NCI-H524 (cell line): ENCODE measurements at regions not wholly inside any gene's neighbourhood (a gene's known extent, or its start where the extent isn't known, plus 50 kb on each side); places are given as distances from the start of the nearest gene placed in this dataset.
"Not testable (repeated sequence)": the region's sequence is repeated elsewhere in the genome, so short reads cannot be mapped to it uniquely, and the experiment has no call there.

Experiments used
- DNase-seq, 2 experiments: peaks; one replicate each; lab custom pipeline; 2025; lab: John Stamatoyannopoulos, UW

DNA sequence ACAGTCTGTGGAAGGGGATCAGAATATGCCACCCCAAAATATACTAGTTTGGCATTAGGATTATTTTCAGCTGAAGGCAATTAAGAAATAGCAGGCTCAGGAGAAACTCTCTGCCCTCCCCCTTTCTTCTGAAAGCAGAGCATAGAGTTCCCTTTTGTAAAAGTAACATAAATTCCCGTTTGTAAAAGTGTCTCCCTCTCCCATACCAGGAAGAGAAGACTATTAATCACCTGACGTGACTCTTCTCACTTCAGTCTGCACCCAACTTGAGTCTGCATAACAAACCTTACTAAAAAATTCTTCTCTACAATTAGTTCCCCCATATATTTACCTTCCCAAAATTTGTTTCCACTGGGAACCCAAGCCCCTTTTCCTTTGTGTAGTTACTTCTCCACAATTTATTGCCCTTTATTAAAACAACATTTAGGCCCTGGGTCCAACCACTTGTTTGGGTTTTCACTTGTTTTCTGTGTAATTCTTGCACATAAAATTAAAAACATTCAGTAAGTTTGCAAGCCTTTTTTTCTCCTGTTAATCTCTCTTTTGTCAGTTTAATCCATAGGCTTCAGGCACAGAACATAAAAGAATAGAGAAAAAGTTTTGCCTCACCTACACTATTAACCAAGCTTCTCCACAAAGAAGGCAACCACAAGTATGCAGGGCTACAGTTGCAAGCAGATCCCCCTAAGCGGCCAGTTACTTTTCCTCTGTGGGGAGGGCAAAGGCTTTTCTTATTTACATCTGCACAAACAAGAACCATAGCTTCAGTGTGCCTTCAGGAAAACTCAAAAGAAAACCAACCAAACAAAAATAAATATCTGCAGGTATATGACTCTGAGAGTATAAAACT lies 73.8 kb upstream of the EPCAM start:
- no peak for DNase-seq

DNA sequence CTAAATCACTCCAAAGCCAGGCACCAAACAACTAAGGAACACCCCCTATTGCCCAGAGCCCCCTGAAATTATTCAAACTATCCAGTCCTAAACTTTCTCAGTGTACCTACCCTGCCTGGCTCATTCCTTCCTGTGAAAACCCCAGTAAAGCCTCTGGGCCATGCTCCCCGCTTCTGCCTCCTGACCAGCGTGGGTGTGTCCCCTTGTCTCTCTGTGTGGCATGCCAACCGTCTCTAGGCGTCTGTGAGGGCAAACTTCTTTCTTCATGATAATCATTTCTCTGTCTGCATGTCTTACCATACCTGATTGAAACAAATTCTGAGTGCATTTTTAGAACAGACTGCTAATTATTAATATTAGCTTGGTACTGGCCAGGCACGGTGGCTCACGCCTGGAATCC lies 75.1 kb upstream of the EPCAM start:
- DNase-seq = no peak

DNA sequence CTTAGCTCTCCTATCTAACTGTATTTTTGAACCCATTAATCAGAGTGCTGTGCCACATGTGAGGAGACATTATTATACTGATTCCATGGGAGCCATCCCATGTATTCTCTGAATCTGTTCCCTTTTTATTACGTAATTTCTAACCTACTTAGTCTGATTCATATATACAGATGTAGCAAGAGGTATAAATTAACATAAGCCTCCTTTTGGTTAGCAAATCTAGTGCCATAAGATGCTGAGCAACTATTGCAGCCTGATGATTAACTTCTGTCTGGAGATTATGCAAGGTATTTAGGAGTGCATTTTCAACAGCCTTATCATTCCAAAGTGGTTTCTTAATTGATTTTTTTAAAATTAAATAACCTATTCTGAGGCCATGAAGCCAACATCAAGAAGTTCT lies 80.2 kb upstream of the EPCAM start:
- DNase-seq = peak in 1 of 2 experiments; percentile 48

DNA sequence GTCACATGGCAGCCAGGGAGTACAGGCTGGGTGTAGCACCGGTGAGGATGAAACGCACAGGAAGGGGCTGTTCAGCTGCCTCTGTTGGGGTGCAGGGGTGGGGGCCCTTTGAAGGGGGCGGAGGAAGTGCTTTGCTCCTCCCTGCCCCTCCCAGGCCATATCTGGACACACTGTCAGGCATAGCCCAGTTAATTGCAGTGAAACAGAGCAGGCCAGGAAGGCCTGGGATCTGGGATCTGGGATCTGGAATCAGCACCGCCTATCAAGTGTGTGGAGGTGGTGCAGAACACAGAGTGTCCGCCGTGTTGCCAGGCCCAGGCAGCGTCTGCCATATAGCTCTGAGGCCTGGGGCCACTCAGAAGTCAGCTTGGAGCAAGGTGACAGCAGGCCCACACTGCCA lies 85.5 kb upstream of the EPCAM start:
- DNase-seq = no peak

DNA sequence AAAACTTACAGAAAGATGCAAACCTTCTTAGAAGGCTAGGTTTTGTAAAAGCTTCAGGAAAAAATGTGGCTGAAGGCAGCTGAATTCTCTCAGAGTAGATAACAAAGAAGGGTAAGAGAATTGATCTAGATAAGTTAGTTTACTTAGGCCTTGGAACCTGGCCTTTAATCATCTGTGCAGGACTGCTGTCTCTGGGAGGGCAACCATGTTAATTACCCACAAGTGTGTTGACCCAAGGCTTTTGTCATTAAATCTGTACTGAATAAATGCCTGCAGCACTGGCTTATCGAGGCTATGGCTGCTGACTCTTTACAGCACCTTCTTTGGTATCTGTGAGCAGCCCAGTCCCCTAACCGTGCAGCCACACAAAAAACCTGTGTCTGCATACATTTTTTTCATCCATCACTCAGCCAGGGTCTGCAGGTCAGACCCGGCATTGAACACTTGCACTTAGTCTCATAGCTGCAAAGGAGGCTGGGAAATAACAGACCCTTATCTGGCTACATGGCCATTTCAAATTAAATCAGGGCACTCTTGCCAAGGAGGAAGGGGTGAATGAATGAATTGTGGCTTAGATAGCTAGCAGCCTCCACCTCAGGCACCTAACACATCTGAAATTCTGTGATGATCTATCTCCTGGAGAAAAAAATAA lies 86.4 kb upstream of the EPCAM start:
- no peak for DNase-seq

DNA sequence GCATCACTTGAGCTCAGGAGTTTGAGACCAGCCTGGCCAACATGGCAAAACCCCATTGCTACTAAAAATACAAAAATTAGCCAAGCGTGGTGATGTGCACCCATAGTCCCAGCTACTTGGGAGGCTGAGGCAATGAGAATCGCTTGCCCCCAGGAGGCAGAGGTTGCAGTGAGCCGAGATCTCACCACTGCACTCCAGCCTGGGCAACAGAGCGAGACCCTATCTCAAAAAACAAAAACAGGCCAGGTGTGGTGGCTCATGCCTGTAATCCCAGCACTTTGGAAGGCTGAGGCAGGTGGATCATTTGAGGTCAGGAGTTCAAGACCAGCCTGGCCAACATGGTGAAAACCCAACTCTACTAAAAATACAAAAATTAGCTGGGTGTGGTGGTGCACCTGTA lies 89.6 kb upstream of the EPCAM start:
- not testable (repeated sequence) for DNase-seq

DNA sequence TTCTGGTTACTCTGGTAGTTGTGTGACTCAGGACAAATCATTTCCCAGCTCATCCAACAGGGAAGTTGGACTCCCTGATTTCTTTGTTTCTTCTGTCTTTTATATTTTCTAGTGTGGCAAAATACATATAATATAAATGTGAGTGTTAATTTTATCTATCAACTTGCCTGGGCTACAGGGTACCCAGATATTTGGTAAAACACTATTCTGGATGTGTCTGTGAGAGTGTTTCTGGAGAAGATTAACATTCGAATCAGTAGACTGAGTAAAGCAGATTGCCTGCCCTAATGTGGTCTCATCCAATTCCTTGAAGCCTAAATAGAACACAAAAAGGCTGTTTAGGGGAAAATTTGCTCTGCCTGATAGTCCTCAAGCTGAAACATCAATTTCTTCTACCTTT lies 91.1 kb upstream of the EPCAM start:
- no peak for DNase-seq

DNA sequence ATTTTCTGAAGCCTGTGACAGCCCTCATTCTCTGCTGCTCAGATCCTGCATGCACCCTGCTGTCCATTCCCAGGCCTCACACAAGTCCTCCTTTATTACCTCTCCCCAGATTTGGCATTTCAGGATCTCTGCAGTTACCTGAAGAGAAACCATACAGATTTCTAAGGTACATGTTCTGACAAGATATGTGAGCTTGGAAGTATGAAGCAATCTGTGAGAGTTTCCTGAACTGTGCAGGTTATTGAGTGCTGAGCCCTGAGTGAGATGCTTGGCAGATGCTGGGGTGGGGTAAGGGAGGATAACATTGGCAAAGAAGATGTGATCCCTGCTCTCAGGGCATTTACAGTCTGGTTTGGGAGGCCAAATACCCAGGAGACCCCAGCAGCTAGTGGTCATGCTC lies 91.9 kb upstream of the EPCAM start:
- no peak for DNase-seq

DNA sequence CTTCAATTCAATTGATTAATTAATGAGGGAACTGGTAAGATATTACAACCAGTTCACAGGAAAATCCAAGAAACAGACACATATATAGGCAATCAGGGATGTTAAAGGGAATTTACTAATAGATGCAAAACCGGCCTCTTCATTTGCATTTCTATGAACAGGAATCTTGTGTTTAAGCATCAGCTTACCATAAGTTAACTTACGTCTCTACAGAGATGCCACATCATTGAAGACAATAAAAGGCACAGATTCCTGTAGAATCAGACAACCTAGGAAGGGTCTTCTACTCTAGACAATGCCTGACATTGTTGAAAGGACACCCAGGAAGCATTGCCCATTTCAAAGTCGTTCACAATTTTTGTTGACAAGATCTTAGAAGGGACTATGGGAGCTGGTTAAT lies 93.0 kb upstream of the EPCAM start:
- DNase-seq = no peak

DNA sequence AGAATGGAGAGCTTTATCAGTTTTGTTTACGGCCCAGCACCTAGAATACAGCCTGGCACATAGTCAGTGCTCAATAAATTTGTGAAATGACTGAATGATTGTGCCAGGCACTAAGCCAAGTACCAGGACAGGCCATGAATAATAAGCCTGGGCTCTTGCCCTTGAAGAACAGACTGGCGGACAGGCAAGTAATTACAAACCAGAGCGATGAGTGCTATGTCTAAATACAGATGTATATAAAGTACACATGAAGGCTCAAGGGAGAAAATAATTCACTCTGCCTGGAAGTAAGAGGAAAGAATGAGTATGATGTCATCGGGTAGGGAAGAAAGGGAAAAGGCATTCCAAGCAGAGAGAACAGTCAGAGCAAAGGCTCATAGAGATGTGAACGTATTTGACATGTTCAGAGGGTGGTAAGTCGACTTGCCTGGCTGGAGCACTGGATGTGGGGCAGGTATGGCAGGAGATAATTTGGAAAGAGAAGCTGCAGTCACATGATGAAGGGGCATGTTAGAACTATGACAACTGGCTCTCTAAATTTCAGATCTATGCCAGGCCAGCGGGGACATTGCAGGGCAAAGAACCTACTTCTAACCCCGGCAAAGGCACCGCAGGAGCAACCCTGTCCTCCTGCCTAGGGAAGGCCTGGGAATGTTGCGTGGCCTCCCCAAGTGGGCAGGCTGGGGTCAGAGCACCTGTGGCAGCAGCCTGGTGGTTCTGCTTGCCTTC lies 94.9 kb upstream of the EPCAM start:
- no peak for DNase-seq

DNA sequence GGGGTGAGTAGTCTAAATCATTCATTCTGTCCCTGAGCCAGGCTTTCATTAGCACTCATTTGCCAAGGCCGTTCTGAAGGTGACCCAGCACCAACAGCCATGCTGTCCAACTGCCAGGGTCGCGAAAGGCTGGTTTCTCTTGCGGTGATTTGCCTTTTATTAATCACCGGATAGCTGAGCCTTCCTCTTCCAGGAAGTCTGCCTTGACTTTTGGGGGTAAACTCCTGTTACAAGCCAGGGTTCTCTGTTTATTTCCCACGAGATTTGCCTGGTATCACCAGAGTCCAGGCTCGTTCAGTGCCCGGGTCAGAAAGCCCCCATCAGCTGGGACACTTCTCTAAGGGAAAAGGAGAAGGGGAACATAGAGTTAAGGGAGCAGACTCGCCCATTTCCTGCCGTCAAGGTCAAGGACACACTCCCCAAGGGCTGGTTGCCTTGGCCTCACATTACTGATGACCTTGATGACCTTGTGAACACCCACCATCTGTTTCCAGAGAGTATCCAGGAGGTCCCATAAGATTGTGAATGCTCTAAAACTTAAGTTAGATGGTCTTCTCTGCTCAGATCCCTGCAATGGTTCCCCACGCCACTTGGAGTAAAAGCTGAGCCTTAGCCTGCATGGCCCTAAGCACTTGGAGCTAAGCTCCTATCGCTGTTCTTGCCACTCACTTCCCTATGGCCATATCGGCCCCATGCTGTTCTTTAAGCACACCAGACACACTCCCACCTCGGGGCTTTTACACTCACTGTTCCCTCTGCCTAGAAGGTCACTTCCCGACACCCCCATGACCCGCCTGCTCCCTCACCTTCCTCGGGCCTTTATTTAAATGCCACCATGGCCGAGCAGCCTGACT lies 96.0 kb upstream of the EPCAM start:
- DNase-seq = no peak

DNA sequence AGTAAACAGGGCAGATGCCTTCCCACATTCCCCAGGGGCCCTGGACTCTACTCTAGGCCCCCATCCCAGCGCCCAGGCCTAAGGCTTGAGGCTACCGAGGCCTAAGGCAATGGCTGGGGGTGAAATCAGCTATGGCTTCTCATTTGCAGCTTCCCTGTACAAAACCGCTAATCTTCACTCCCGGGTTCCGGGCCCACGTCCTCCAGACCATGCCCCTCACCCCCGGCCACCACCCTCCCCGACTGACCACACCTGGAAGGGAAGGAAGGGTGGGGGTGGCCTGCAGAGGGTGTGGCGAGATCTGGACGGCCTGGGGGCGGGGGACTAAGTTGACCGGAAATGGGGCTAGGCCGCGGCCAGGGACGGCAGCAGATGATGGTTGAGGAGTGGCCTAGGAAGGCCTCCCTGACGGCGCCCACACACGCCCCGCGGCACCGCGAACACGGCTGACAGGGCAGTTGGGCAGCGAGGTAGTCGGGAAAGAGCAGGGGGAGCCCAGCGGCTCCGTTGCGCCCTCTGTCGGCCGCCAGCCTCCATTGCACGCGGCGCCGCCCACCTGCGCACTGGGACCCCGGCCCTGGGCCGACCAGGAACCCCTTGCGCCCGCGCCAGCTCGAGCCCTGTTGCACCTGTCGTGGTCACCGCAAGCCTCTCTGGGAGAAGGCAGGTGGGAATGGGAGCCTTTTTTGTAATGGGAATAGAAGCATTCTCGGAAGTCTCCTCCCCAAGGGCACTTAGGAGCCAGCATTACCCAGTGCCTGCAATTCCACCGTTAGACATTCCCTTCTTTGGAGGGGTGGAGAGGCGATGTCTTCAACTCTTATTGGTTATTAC lies 95.9 kb upstream of the CALM2 start:
- peak; percentile 25 to 50 for DNase-seq

DNA sequence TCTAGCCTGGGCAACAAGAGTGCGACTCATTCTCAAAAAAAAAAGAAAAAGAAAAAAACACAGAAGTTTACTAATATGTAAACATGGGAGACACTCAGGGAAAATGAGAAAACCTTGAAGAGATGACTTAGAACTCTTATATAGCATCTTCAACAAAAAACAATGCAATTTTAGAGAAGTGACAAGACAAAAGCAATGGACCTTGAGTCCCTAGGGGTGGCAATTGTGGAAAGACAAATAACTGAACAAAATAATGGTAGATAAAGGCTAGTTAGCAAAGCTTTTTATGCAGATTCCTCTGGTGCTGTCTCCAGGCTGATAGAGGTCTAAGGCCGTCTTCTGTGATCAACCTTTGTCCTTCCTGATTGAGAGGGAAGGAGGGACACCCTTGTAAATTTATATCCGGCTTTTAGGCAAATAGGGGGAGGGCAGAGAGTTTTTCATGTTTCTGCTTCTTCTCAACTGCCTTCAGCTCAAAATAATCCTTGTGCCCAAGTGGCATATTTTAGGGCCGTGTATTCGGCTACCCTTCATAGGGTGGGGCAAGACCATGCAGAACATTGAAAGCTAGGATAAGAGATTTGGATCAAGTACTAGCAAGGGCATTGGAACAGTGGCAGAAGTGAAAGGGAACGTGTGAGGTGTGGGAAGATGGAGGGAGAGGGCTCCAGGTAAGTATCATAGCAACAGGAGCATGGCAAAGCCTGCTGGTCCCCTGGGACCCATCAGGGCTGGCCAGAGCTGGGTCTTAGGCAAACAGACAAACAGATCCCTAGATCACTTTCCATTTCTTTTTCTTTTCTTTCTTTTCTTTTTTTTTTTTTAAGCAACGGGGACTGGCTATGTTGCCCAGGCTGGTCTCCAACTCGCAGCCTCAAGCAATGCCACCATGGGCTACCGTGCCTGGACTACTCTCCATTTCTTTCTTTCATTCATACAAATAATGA lies 95.0 kb upstream of the CALM2 start:
- DNase-seq = peak in 1 of 2 experiments; percentile 57

DNA sequence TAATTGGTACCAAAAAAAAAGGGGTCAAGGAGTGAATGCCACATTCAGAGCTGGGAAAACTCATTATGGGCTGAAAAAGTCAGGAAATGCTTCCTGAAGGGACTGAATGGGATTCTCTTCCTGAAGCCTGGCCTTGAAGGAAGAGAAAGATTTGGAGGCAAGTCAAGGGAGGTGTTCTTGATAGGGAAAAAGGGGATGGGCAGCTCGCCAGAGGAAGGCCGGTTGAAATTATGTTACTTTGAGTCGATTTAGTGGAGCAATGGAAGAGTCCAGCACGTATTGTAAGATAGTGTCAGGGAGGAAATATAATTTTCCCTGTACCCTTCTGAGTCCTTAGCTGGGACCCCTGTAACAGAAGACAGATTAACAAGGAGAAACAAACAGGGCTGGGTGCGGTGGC lies 94.1 kb upstream of the CALM2 start:
- DNase-seq = no peak

DNA sequence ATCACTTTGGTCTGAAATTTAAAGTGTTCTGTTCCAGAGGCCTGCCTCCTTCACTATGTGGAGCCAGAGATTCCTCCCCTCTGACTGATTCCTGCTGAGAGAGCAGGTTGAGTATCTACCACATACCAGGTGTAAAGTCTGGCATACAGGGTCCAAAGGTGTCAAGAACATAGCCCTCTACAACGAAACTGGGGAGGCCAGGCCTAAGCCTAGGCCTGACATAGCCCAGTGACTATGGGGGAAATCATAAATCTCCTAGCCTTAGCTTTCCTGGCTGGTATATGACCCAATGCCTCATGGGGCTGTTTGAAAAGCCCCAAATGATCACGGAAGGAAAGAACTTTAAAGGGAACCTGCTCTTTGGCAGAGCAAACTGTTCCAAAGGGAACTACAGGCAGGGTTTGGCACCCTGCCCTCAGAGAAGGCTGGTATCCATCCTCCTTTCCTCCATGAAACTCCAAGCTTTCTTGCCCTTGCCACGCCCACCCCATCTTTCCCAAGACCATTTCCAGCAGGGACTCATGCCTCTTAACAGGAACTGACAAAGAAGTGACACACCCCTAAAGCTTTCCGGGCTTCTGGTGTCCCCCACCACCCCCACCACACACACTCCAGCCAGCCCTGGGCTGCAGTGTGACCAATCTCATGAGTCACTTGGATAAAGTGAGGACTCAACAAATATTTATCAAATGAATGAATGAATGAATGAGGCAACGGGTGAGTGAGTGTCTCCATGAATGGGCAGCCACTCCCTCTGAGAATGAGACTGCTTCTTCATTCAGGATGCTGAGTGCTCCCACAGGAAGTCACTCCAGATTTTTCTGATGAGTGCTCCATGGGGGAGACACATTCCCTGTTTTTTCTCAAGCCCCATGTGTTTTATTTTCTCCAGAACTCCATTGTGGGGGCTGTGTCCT lies 93.3 kb upstream of the CALM2 start:
- no peak for DNase-seq

DNA sequence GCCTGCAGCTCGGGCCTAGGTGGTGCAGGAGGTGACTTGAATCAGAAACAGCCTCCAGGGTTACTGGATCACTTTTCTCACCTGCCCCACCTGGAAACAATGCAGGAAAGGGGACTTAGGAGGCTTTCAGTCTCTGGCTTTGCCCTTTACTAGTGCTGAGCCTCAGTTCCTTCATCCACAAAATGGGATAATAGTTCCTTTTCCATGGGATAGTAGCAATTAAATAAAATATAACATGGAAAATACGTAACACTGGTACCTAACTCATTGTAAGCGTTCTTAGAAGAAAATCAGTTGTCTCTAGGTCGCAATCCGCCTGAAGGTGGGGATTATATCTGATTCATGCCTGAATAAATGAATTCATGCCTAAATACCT lies 91.4 kb upstream of the CALM2 start:
- no peak for DNase-seq

DNA sequence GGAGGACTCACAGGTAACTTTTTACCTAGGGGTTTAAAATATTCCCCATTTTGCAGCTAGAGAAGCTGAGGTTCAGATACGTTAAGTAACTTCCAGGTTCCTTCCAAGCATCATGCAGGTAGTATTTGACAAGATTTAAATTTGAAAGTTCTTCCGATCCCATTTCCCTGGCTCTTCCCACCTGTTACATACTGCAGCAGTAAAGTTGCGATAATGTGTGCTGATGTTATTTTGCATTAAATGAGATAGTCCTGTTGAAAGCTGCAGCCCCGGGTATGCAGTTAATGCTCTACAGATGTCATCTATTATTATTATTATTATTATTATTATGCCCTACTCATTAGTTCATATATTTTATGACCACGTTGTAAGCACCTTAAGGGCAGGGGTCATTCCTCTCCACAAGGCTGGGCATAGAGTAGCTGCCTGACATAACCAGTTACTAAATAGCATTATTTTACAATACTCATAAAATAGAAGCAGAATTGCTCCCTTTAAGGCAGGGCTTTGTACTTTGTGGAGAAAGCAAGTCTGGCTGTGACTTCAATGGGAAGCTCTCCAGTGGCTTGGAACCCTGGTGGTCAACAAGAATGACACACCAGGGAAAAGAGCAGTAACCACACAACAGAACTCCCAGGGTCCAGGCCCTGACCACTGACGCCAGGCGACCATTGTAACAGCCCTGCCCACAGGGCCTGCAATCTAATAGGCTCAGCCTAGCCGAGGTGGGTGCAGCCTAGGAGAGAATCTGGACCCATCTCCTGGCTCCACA lies 90.8 kb upstream of the CALM2 start:
- no peak for DNase-seq

DNA sequence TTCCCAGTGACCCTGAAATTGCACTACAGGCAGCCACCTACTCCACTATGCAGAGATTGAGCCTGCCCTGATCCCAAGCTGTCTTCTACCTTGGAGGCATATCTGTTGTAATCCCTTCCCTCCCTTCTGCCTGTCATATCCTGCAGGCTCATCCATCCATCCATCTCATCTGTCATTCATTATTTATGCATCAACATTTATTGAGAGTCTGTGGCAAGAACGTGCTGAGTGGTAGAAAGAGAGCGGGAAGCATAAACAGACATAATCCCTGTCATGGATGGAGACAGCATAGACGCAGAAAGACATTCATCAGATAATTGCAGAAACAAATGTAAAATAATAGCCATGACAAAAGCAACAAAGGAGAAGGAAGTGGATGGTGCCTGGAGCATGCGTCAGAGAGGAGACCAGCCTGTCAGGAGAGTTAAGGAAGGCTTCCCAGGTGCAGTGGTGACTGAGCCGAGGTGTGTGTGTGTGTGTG lies 89.5 kb upstream of the CALM2 start:
- peak; percentile 16 to 64 for DNase-seq
